ENCODE measurements at regions not wholly inside any gene's neighbourhood (a gene's known extent, or its start where the extent isn't known, plus 50 kb on each side); places are given as distances from the start of the nearest gene placed in this dataset.

DNA sequence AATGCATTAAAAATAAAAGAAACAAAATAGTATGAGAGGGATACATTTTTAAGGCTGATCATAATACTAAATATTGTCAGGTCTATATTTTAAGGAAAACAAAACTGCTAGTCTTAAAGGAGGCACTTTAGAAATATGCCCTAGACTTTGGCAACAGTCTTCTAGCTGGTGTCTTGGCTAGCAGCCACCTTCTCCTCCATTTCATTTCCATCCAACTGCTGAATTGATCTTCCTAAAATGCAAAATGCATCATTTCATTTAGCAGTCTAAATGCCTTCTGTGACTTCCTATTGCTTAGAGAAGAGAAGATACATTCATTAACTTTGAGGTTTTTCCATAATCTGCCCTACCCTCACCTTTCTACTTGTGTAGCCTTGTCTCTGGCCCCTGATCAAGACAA, 1404.1 kb downstream of the CDH11 start:
- no peak for TF ChIP-seq CTCF (IDR thresholded peaks at IDR 0.05; ENCODE audit: low read length)
- no peak for TF ChIP-seq EZH2phosphoT487 (IDR thresholded peaks at IDR 0.05; ENCODE audit: low read length)
- TF ChIP-seq EZH2 (optimal IDR thresholded peaks at IDR 0.05; ENCODE audit: low read depth, low read length), result no peak
